Mesendoderm (in vitro differentiated cells): ENCODE measurements at regions not wholly inside any gene's neighbourhood (a gene's known extent, or its start where the extent isn't known, plus 50 kb on each side); places are given as distances from the start of the nearest gene placed in this dataset.

ENCODE experiments used
- DNase-seq: peaks from one replicate; pipeline ENCODE4 v3.0.0; 2013
- H2AK5ac ChIP-seq: 2 replicates; pipeline ENCODE4 v1.6.1; 2013; ENCODE audit warnings: low read length, inconsistent platforms
- H2BK120ac ChIP-seq: 2 replicates; pipeline ENCODE4 v1.6.1; 2013; ENCODE audit warnings: low read depth, mild to moderate bottlenecking, low read length, moderate library complexity, mixed read lengths
- H2BK15ac ChIP-seq: replicated peaks from 2 replicates; pipeline ENCODE4 v1.6.1; 2013; ENCODE audit warnings: low read depth, mild to moderate bottlenecking, moderate library complexity
- H2BK5ac ChIP-seq: 2 replicates; pipeline ENCODE4 v1.6.1; 2013; ENCODE audit warnings: low read length, inconsistent platforms
- H3K18ac ChIP-seq: 2 replicates; pipeline ENCODE4 v1.6.1; 2013; ENCODE audit warnings: mild to moderate bottlenecking, low read length, mixed read lengths
- H3K23ac ChIP-seq: one replicate; pipeline ENCODE4 v1.6.1; 2013; ENCODE audit warnings: low read length
- H3K27ac ChIP-seq: 2 replicates; pipeline ENCODE4 v1.5.1; 2013; ENCODE audit warnings: low read depth, mild to moderate bottlenecking, inconsistent platforms, low read length, moderate library complexity
- H3K27me3 ChIP-seq: 2 replicates; pipeline ENCODE4 v1.6.1; 2013; ENCODE audit warnings: low read length, control low read depth, mild to moderate bottlenecking, inconsistent platforms; ENCODE audit not compliant: insufficient read depth, poor library complexity
- H3K36me3 ChIP-seq: 2 replicates; pipeline ENCODE4 v1.6.1; 2013; ENCODE audit warnings: low read length, inconsistent platforms; ENCODE audit not compliant: control insufficient read depth, insufficient read depth
- H3K4ac ChIP-seq: one replicate; pipeline ENCODE4 v1.6.1; 2013; ENCODE audit warnings: low read depth, mild to moderate bottlenecking, low read length, moderate library complexity
- H3K4me1 ChIP-seq: 2 replicates; pipeline ENCODE4 v1.6.1; 2013; ENCODE audit warnings: low read depth, low read length, inconsistent platforms; ENCODE audit not compliant: control insufficient read depth
- H3K4me2 ChIP-seq: 2 replicates; pipeline ENCODE4 v1.6.1; 2013; ENCODE audit warnings: low read length
- H3K4me3 ChIP-seq: 2 replicates; pipeline ENCODE4 v1.5.1; 2013; ENCODE audit warnings: mild to moderate bottlenecking, low read length
- H3K56ac ChIP-seq: one replicate; pipeline ENCODE4 v1.6.1; 2013; ENCODE audit warnings: low read length
- H3K79me1 ChIP-seq: 2 replicates; pipeline ENCODE4 v1.6.1; 2013; ENCODE audit warnings: low read length, inconsistent platforms
- H3K79me2 ChIP-seq: 2 replicates; pipeline ENCODE4 v1.6.1; 2013; ENCODE audit warnings: mild to moderate bottlenecking, low read length; ENCODE audit not compliant: control insufficient read depth, insufficient read depth
- H3K9ac ChIP-seq: 2 replicates; pipeline ENCODE4 v1.6.1; 2013; ENCODE audit warnings: low read length, inconsistent platforms
- H4K5ac ChIP-seq: one replicate; pipeline ENCODE4 v1.6.1; 2013; ENCODE audit warnings: low read length
- H4K8ac ChIP-seq: one replicate; pipeline ENCODE4 v1.6.1; 2013; ENCODE audit warnings: low read depth, mild to moderate bottlenecking, control low read depth, low read length, moderate library complexity
- WGBS: extraction: QIAGEN DNeasy Blood & Tissue Kit; methylation state at CpG from one replicate; pipeline ENCODE4 v1.1.7; 2013; ENCODE audit warnings: low lambda C conversion rate, missing lambda C conversion rate; ENCODE audit not compliant: insufficient coverage; ENCODE audit errors: extremely low coverage; 5-methylcytosine and 5-hydroxymethylcytosine counted together

GRCh38 chr2:117087535-117088291, 726.8 kb upstream of the DDX18 start:
- H3K79me1 ChIP-seq = no peaks in the 10 kb centered on the region
- peak overlapping the region; percentile 4 for H3K4ac ChIP-seq
- H2BK120ac ChIP-seq = no peak overlapping the region
- DNase-seq = peak; percentile 64
- no peak overlapping the region for H3K9ac ChIP-seq
- H3K23ac ChIP-seq = no peak overlapping the region
- no peak overlapping the region for H2AK5ac ChIP-seq
- no peak overlapping the region for H4K5ac ChIP-seq
- no peak overlapping the region for H3K56ac ChIP-seq
- no peak overlapping the region for H3K4me3 ChIP-seq
- no peak overlapping the region for H4K8ac ChIP-seq
- H3K4me1 ChIP-seq = peaks cover 4% of the 10 kb centered on the region
- H2BK5ac ChIP-seq = no peak overlapping the region
- no CpG with 5 or more reads among the region's 9 CpGs for WGBS
- no peak overlapping the region for H2BK15ac ChIP-seq
- H3K27me3 ChIP-seq = no peaks in the 10 kb centered on the region
- H3K79me2 ChIP-seq = no peaks in the 10 kb centered on the region
- no peak overlapping the region for H3K4me2 ChIP-seq
- peak overlapping the region; percentile 16 for H3K27ac ChIP-seq
- peak overlapping the region; percentile 53 for H3K18ac ChIP-seq
- H3K36me3 ChIP-seq = no peaks in the 10 kb centered on the region

- no peak overlapping the region for H3K27ac ChIP-seq
- no peaks in the 10 kb centered on the region for H3K27me3 ChIP-seq
- H4K8ac ChIP-seq = no peak overlapping the region
- H3K4me1 ChIP-seq = peaks cover 2% of the 10 kb centered on the region
- no peak overlapping the region for H3K4me3 ChIP-seq
- H4K5ac ChIP-seq = no peak overlapping the region
- no CpG with 5 or more reads among the region's 2 CpGs for WGBS
- no peak overlapping the region for H3K4ac ChIP-seq
- no peaks in the 10 kb centered on the region for H3K79me2 ChIP-seq
- no peak overlapping the region for H2AK5ac ChIP-seq
- no peaks in the 10 kb centered on the region for H3K36me3 ChIP-seq
- no peak overlapping the region for H2BK5ac ChIP-seq
- DNase-seq = no peak
- H3K18ac ChIP-seq = no peak overlapping the region
- no peak overlapping the region for H2BK15ac ChIP-seq
- H3K9ac ChIP-seq = no peak overlapping the region
- H3K79me1 ChIP-seq = no peaks in the 10 kb centered on the region
- H3K56ac ChIP-seq = no peak overlapping the region
- no peak overlapping the region for H3K23ac ChIP-seq
- no peak overlapping the region for H2BK120ac ChIP-seq
- no peak overlapping the region for H3K4me2 ChIP-seq
Measured at GRCh38 chr2:117091041-117091837, 723.3 kb upstream of the DDX18 start.

GRCh38 chr2:117101613-117102012, 712.9 kb upstream of the DDX18 start:
- no peak for DNase-seq
- no peaks in the 10 kb centered on the region for H3K79me1 ChIP-seq
- H3K4me1 ChIP-seq = no peaks in the 10 kb centered on the region
- H3K18ac ChIP-seq = no peak overlapping the region
- no peak overlapping the region for H2BK15ac ChIP-seq
- no peak overlapping the region for H3K23ac ChIP-seq
- H3K4me3 ChIP-seq = no peak overlapping the region
- no peak overlapping the region for H2BK5ac ChIP-seq
- no peak overlapping the region for H2BK120ac ChIP-seq
- H3K56ac ChIP-seq = no peak overlapping the region
- H3K4ac ChIP-seq = no peak overlapping the region
- no peak overlapping the region for H3K9ac ChIP-seq
- no peak overlapping the region for H2AK5ac ChIP-seq
- H3K36me3 ChIP-seq = no peaks in the 10 kb centered on the region
- H3K27ac ChIP-seq = no peak overlapping the region
- no peak overlapping the region for H3K4me2 ChIP-seq
- no CpG with 5 or more reads among the region's 1 CpG for WGBS
- no peaks in the 10 kb centered on the region for H3K79me2 ChIP-seq
- no peak overlapping the region for H4K5ac ChIP-seq
- H4K8ac ChIP-seq = no peak overlapping the region
- no peaks in the 10 kb centered on the region for H3K27me3 ChIP-seq

GRCh38 chr2:117108741-117109267, 705.7 kb upstream of the DDX18 start:
- Histone ChIP-seq H2BK15ac (no peak overlapping the region), H4K8ac (no peak overlapping the region), H2BK120ac (no peak overlapping the region), H3K36me3 (no peaks in the 10 kb centered on the region), H2BK5ac (no peak overlapping the region), H3K4ac (no peak overlapping the region), H4K5ac (no peak overlapping the region), H3K4me3 (no peak overlapping the region), H3K27me3 (no peaks in the 10 kb centered on the region), H3K79me2 (no peaks in the 10 kb centered on the region), H3K56ac (no peak overlapping the region), H3K27ac (no peak overlapping the region), H2AK5ac (no peak overlapping the region), H3K9ac (no peak overlapping the region), H3K4me1 (no peaks in the 10 kb centered on the region), H3K79me1 (no peaks in the 10 kb centered on the region), H3K18ac (no peak overlapping the region), H3K4me2 (no peak overlapping the region), H3K23ac (no peak overlapping the region)
- DNase-seq = no peak
- no CpG with 5 or more reads among the region's 9 CpGs for WGBS

- no peaks in the 10 kb centered on the region for H3K36me3 ChIP-seq
- H3K79me2 ChIP-seq = no peaks in the 10 kb centered on the region
- H4K8ac ChIP-seq = no peak overlapping the region
- H3K18ac ChIP-seq = no peak overlapping the region
- H3K27me3 ChIP-seq = no peaks in the 10 kb centered on the region
- no peak overlapping the region for H3K27ac ChIP-seq
- H3K79me1 ChIP-seq = no peaks in the 10 kb centered on the region
- WGBS = no CpG with 5 or more reads among the region's 1 CpG
- no peak overlapping the region for H2BK5ac ChIP-seq
- H2BK120ac ChIP-seq = no peak overlapping the region
- DNase-seq = no peak
- H4K5ac ChIP-seq = no peak overlapping the region
- no peak overlapping the region for H3K23ac ChIP-seq
- no peak overlapping the region for H3K4me3 ChIP-seq
- H3K9ac ChIP-seq = no peak overlapping the region
- no peak overlapping the region for H3K4me2 ChIP-seq
- no peak overlapping the region for H2BK15ac ChIP-seq
- H3K4ac ChIP-seq = no peak overlapping the region
- no peaks in the 10 kb centered on the region for H3K4me1 ChIP-seq
- no peak overlapping the region for H3K56ac ChIP-seq
- no peak overlapping the region for H2AK5ac ChIP-seq
Measured at GRCh38 chr2:117118994-117119393, 695.5 kb upstream of the DDX18 start.
